SU-DHL-6 (cell line): ENCODE measurements at regions not wholly inside any gene's neighbourhood (a gene's known extent, or its start where the extent isn't known, plus 50 kb on each side); places are given as distances from the start of the nearest gene placed in this dataset.

Source experiments
- H2AFZ ChIP-seq: fragments of 200-600 bp; sonication (generic); 2 replicates; pipeline ENCODE4 v1.6.1; 2014; ENCODE audit warnings: low read depth, mild to moderate bottlenecking, moderate library complexity, mixed read lengths, antibody characterized with exemption, low read length; ENCODE audit not compliant: severe bottlenecking
- H3F3A ChIP-seq: fragments of 200-600 bp; shearing (Covaris generic); 2 replicates; pipeline ENCODE4 v1.6.0; 2016; ENCODE audit warnings: antibody characterized with exemption, mild to moderate bottlenecking; ENCODE audit not compliant: insufficient read depth
- H3K27ac ChIP-seq: fragments of 200-600 bp; sonication (generic); 2 replicates; pipeline ENCODE4 v1.5.1; 2016; ENCODE audit warnings: low read depth, mild to moderate bottlenecking, low read length, moderate library complexity, mixed read lengths
- H3K27me3 ChIP-seq: fragments of 200-600 bp; sonication (generic), shearing (Covaris generic); 2 replicates; pipeline ENCODE4 v1.6.0; 2014; ENCODE audit warnings: mild to moderate bottlenecking, low read length
- H3K36me3 ChIP-seq: fragments of 200-600 bp; sonication (generic); 2 replicates; pipeline ENCODE4 v1.6.1; 2014; ENCODE audit warnings: mild to moderate bottlenecking, low read length, mixed read lengths
- H3K4me2 ChIP-seq: fragments of 300-600, 200-600 bp; shearing (Covaris generic), sonication (generic); 2 replicates; pipeline ENCODE4 v1.6.0; 2014; ENCODE audit warnings: low read length, low read depth, mild to moderate bottlenecking; ENCODE audit not compliant: poor library complexity, severe bottlenecking
- H3K4me3 ChIP-seq: fragments of 200-600 bp; sonication (generic); 2 replicates; pipeline ENCODE4 v1.5.1; 2014; ENCODE audit warnings: antibody characterized with exemption, low read length, mild to moderate bottlenecking, mixed read lengths; ENCODE audit not compliant: insufficient read depth, poor library complexity, severe bottlenecking
- H3K79me2 ChIP-seq: fragments of 200-600 bp; sonication (generic); 2 replicates; pipeline ENCODE4 v1.6.1; 2014; ENCODE audit warnings: mild to moderate bottlenecking, low read length, moderate library complexity; ENCODE audit not compliant: insufficient read depth
- H3K9ac ChIP-seq: fragments of 200-600 bp; sonication (generic); 2 replicates; pipeline ENCODE4 v1.7.0; 2014; ENCODE audit warnings: mild to moderate bottlenecking, low read length
- H3K9me2 ChIP-seq: fragments of 200-600 bp; sonication (generic); replicated peaks from 2 replicates; pipeline ENCODE4 v1.6.1; 2014; ENCODE audit warnings: low read length; ENCODE audit not compliant: insufficient read depth
- H3K9me3 ChIP-seq: fragments of 200-600 bp; sonication (generic); 2 replicates; pipeline ENCODE4 v1.6.1; 2014; ENCODE audit warnings: low read length, mixed read lengths; ENCODE audit not compliant: insufficient read depth
- H4K20me1 ChIP-seq: fragments of 200-600 bp; sonication (generic); 2 replicates; pipeline ENCODE4 v1.6.1; 2014; ENCODE audit warnings: low read depth, mild to moderate bottlenecking, antibody characterized with exemption, low read length, moderate library complexity, mixed read lengths
- CTCF ChIP-seq: fragments of 200-600 bp; sonication (generic); IDR thresholded peaks from one replicate; pipeline ENCODE4 v1.5.1; 2017; ENCODE audit warnings: antibody characterized with exemption, mild to moderate bottlenecking, low read length, moderate library complexity; ENCODE audit not compliant: insufficient read depth, poor library complexity, severe bottlenecking
- EZH2phosphoT487 ChIP-seq: fragments of 200-600 bp; sonication (generic), shearing (Covaris generic); conservative IDR thresholded peaks from 2 replicates; pipeline ENCODE4 v1.6.1; 2018; ENCODE audit warnings: mild to moderate bottlenecking, antibody characterized with exemption, low read length, moderate library complexity, mixed read lengths

- H2AFZ ChIP-seq = no peak overlapping the region
- H3K4me2 ChIP-seq = no peak overlapping the region
- no peaks in the 10 kb centered on the region for H3K9me2 ChIP-seq
- no peak overlapping the region for H3K27ac ChIP-seq
- H3K4me3 ChIP-seq = no peak overlapping the region
- H3F3A ChIP-seq = no peaks in the 10 kb centered on the region
- H3K9ac ChIP-seq = no peak overlapping the region
- H3K27me3 ChIP-seq = no peaks in the 10 kb centered on the region
- H4K20me1 ChIP-seq = no peaks in the 10 kb centered on the region
- TF ChIP-seq CTCF (no peak), EZH2phosphoT487 (no peak)
- H3K36me3 ChIP-seq = no peaks in the 10 kb centered on the region
- no peaks in the 10 kb centered on the region for H3K9me3 ChIP-seq
- no peaks in the 10 kb centered on the region for H3K79me2 ChIP-seq
These were observed 262.5 kb downstream of the CGGBP1 start for GRCh38 chr3:87796137-87796842.

- H3K27me3 ChIP-seq = no peaks in the 10 kb centered on the region
- no peaks in the 10 kb centered on the region for H3K79me2 ChIP-seq
- H3K9me2 ChIP-seq = no peaks in the 10 kb centered on the region
- TF ChIP-seq EZH2phosphoT487 (no peak), CTCF (no peak)
- no peaks in the 10 kb centered on the region for H3F3A ChIP-seq
- no peak overlapping the region for H3K9ac ChIP-seq
- no peak overlapping the region for H3K27ac ChIP-seq
- no peak overlapping the region for H2AFZ ChIP-seq
- H4K20me1 ChIP-seq = no peaks in the 10 kb centered on the region
- H3K4me3 ChIP-seq = no peak overlapping the region
- no peaks in the 10 kb centered on the region for H3K9me3 ChIP-seq
- no peaks in the 10 kb centered on the region for H3K36me3 ChIP-seq
- no peak overlapping the region for H3K4me2 ChIP-seq
These were observed 263.1 kb downstream of the CGGBP1 start for GRCh38 chr3:87795701-87796100.

- H2AFZ ChIP-seq = no peak overlapping the region
- H3K4me3 ChIP-seq = no peak overlapping the region
These were observed 265.4 kb downstream of the CGGBP1 start for GRCh38 chr3:87793337-87793877.

More at GRCh38 chr3:87793337-87793877, 265.4 kb downstream of the CGGBP1 start:
- Histone ChIP-seq H3K9ac (no peak overlapping the region), H3K9me3 (no peaks in the 10 kb centered on the region), H3K9me2 (no peaks in the 10 kb centered on the region), H4K20me1 (no peaks in the 10 kb centered on the region), H3K4me2 (no peak overlapping the region), H3K36me3 (no peaks in the 10 kb centered on the region), H3K79me2 (no peaks in the 10 kb centered on the region), H3K27ac (no peak overlapping the region), H3K27me3 (no peaks in the 10 kb centered on the region), H3F3A (no peaks in the 10 kb centered on the region)
- TF ChIP-seq EZH2phosphoT487 = no peak
- no peak for TF ChIP-seq CTCF
